NCI-H1436 treated with DMSO at 0.1 percent for 48 hours (cell line): ENCODE measurements at regions not wholly inside any gene's neighbourhood (a gene's known extent, or its start where the extent isn't known, plus 50 kb on each side); places are given as distances from the start of the nearest gene placed in this dataset.

ENCODE experiments used
- DNase-seq: peaks from one replicate; lab custom pipeline; 2025; lab: John Stamatoyannopoulos, UW

- no peak for DNase-seq
These were observed 363.7 kb upstream of the MYT1L start for GRCh38 chr2:2694746-2695145.

GRCh38 chr2:2692599-2693389 is 361.7 kb upstream of the MYT1L start:
- no peak for DNase-seq

- DNase-seq = no peak
These were observed 360.3 kb upstream of the MYT1L start for GRCh38 chr2:2691419-2691818.

DNA sequence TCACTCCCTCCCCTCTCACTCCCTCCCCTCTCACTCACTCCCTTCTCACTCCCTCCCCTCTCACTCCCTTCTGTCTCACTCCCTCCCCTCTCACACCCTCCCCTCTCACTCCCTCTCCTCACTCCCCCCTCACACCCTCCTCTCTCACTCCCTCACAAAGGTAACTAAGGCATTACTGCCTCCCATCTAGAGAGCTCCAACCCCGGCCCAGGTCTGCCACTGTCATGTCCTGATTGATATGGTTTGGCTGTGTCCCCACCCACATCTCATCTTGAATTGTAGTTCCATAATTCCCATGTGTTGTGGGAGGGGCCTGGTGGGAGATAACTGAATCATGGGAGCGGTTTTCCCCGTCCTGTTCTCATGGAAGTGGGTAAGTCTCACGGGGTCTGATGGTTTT is 359.9 kb upstream of the MYT1L start:
- DNase-seq = no peak

DNA sequence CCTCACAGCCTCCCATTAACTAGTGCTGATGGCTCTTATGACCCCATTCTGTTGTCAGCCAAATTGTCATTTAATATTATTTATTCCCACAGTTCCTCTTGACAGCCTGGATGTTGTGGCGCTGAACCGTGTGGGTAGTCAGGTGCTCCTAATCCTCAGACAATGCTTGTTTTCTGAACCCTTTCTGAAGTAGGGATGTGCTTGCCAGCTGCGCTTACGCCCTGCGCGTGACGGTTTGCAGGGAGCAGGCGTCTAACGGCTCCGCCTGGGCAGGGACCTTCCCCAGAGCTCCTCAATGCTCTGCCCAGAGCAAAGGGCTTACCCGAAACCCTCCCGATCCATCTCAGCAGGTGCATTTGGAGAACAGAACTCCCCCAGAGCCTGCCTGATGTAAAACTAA is 358.2 kb upstream of the MYT1L start:
- DNase-seq = no peak

DNA sequence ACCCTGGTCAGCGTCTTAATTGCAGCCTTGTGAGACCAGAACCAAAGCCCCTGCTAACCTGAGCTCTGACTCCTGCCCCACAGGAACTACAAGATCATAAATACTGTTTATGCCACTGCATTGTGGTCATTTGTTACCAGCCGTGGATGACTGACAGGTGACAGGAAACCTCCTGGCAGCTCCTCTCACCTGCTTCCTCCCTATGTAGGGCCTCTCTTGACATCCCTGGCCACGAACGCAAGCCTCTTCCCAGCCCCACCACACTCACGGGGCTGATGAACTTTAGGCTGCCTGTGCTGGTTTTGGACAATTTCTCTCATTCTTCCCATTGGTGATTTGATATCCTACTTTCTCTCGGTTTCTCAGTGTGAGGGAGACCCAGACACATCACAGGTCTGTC is 357.2 kb upstream of the MYT1L start:
- no peak for DNase-seq

DNA sequence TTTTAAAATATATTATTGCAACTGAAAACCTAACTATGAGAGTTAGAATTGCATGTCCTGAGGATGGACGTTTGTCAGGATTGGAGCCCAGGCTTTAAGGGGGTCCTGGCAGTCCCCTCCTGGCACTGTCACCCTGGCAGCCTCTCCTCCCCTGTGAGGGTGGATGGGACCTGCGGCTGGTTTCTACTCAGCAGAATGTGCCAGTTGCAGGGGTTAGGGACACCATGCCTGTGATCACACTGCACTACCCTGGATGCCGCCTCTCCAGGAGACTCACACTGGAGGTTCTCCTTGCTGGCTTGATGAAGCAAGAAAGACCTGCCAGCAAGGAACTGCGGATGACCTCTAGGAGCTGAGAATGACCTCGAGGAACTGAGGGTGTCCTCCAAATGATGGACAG is 356.7 kb upstream of the MYT1L start:
- DNase-seq = no peak

DNA sequence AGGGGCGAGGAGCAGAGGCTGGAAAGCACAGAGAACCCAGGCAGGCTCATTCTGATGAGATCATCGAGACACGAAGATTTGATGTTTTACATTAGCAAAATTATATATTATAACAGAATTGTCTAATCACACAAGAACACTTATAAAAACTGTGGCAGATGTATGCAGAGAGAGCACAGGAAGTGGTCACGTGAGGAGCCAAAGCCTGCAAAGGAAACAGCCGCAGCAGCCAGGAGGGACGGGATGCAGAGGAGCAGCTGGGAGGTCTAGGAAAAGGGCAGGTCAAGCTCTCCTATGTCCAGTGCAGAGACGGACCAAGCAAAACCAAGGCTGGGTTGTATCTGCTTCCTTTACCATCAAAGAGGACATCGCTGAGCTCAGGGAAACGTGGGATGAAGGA is 355.1 kb upstream of the MYT1L start:
- DNase-seq = no peak

- no peak for DNase-seq
These were observed 352.6 kb upstream of the MYT1L start for GRCh38 chr2:2683606-2684224.

- no peak for DNase-seq
These were observed 351.7 kb upstream of the MYT1L start for GRCh38 chr2:2682700-2683342.

DNA sequence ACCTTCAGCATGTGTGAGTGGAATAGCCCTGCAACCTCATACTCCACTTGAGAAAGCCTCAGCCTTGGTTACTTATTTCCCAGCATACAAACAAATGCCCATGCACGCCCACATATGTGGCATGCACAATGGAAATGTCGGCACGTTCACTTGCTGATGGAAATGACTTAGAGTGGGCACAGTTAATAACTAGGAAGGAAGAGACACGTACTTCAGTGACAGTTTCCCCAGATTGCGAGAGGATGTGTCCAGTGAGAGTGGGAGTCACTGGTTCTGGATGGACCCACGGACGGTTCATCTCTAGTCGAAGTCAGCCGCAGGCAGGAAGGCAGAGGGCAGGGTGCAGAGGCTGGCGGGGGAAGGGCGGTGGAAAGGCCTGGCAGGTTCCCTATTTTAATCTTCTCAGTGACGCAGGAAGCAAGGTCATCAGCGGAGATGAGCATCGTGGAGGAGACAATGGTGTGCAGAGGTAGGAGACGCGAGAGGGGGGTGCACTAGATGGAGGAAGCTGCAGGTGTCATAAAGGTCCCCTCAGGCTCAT is 350.7 kb upstream of the MYT1L start:
- DNase-seq = no peak

DNA sequence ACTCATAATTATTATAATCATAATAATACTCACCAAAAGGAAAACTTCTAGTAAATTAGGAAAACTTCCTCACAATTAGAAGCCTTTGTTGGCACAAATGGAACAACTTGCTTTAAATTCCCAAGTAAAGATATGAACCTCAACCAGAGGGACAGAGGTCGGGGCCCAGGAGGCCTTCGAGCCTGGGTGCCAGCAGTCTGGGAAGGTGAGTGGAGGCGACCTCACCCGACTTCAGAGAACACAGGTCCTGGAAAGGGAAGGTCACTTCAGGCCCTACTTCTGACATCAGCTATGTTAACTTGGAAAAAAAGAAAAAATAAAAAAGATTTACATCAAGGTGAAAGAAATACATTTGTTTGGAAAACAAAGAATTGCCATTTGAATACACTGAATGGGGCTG is 350.0 kb upstream of the MYT1L start:
- no peak for DNase-seq

DNA sequence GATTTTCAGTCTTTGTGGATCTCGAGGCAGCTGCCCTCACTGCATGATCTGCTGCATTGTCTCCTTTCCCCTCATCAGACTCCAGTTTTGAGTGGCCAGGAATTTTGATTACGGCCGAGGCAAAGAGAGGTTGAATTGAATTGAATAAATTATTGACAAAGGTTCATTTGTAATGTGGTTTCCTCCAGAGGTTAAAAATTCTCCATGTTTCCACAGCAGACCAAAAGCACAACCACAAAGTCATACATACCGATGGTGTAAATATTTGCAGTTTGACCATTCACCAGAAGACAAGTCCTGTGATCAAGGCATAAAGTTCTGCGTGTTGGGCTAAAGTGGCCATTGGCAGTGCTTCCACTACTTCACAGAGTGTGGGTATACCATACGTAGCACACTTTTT is 343.8 kb upstream of the MYT1L start:
- DNase-seq = no peak

DNA sequence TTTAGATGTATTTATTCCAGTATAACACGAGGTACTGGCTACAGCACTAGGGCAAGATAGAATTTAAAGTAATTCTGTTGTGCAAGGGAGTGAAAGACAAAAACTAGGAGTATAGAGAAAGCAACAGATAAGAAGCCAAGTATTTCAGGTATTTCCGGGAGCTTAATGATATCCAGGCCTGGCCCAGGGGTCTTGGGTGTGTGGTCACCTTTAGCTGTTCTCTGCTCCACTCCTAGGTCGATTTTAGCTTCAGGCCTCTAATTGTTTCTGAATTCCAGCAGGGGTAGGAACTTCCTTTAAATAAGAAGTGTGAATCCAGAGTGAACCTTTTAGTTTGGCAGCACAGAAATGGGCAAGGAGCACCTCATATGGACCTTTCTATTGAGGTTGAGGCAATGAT is 342.3 kb upstream of the MYT1L start:
- DNase-seq = no peak

GRCh38 chr2:2672249-2672648 is 341.2 kb upstream of the MYT1L start:
- DNase-seq = no peak

DNA sequence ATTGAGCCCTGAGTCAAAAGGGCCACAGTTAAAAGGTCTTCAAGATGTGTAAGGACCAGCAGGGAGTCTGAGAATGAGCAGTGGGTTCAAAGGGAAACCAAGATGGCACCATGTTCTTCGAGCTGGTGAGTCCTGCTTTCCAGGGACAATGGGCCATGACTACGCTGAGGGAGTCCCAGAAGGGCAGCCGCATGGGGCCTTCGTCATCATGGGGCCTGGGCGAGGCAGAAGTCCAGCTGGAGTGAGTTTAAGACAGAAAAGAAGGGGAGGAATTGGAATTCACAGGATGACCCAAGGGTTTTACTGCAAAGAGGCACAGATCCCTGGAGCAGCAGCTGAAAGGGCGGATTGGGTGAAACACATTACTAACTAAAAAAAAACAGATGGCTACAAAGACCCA is 340.8 kb upstream of the MYT1L start:
- no peak for DNase-seq

DNA sequence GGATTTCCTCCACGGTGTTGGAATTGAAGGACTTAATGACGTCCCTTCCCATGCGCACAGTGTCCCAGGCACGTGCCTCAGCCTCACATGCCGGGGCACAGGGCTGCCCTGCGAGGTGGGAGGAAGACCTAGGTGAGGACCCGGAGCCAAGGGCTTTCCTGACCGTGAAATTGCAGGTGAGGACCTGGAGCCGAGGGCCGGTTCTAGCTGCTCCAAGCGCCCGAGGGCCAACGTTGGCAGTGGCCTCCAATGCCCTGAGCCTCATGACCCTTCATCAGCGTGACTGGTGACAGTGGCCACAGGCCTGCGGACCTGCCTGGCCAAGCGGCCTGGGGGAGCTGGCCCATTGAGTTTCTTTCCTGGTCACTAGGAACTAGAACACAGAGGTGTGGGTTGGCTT is 338.2 kb upstream of the MYT1L start:
- DNase-seq = no peak

GRCh38 chr2:2668681-2669265 is 337.7 kb upstream of the MYT1L start:
- DNase-seq = no peak

GRCh38 chr2:2667690-2668089 is 336.6 kb upstream of the MYT1L start:
- DNase-seq = no peak

GRCh38 chr2:2665834-2666133 is 334.7 kb upstream of the MYT1L start:
- no peak for DNase-seq

- no peak for DNase-seq
These were observed 334.1 kb upstream of the MYT1L start for GRCh38 chr2:2664989-2665833.

- DNase-seq = no peak
These were observed 332.4 kb upstream of the MYT1L start for GRCh38 chr2:2663401-2664036.
